IMR-90 (cell line): ENCODE measurements at regions not wholly inside any gene's neighbourhood (a gene's known extent, or its start where the extent isn't known, plus 50 kb on each side); places are given as distances from the start of the nearest gene placed in this dataset.

Experiments used
- ATAC-seq: fragments of 200-7000 bp; cut with Tn5 transposase; 2 replicates; pipeline ENCODE4 v1.9.1; 2020; ENCODE audit warnings: low read depth, mild to moderate bottlenecking, moderate library complexity
- BruUV-seq: library from RNA; stranded (reverse); fragments of 400-500 nt; replicated peaks from 2 replicates; lab custom pipeline; 2021; lab: Mats Ljungman, UMichigan
- CTCF ChIA-PET: fragments of 300-600 bp; formaldehyde crosslinking; extraction: SDS; loops from one replicate; lab custom pipeline; 2021; ENCODE audit warnings: antibody characterized with exemption; lab: Yijun Ruan, JAX
- POLR2A ChIA-PET: fragments of 300-600 bp; sonication (Branson Sonifier 250); formaldehyde crosslinking; loops from one replicate; lab custom pipeline; 2022; ENCODE audit warnings: antibody characterized with exemption; ENCODE audit not compliant: unreplicated experiment; lab: Charles Lee
- DNase-seq: peaks from one replicate; pipeline ENCODE4 v3.0.0; 2013
- H2AFZ ChIP-seq: replicated peaks from 2 replicates; pipeline ENCODE3; 2013; ENCODE audit warnings: low read length, mild to moderate bottlenecking; ENCODE audit not compliant: poor library complexity
- H2AK5ac ChIP-seq: 2 replicates; pipeline ENCODE4 v1.6.1; 2013; ENCODE audit warnings: low read depth, low read length, inconsistent platforms
- H2AK9ac ChIP-seq: replicated peaks from 2 replicates; pipeline ENCODE3; 2013; ENCODE audit warnings: mild to moderate bottlenecking, low read depth, low read length, moderate library complexity; ENCODE audit not compliant: poor library complexity
- H2BK120ac ChIP-seq: 2 replicates; pipeline ENCODE4 v1.6.1; 2013; ENCODE audit warnings: low read depth, low read length, inconsistent platforms
- H2BK15ac ChIP-seq: 3 replicates; pipeline ENCODE4 v1.6.1; 2013; ENCODE audit warnings: low read depth, low read length, inconsistent platforms
- H2BK20ac ChIP-seq: 2 replicates; pipeline ENCODE4 v1.6.1; 2013; ENCODE audit warnings: low read depth, mild to moderate bottlenecking, inconsistent platforms, low read length, moderate library complexity
- H2BK5ac ChIP-seq: 2 replicates; pipeline ENCODE4 v1.6.1; 2013; ENCODE audit warnings: mild to moderate bottlenecking, low read depth, low read length, inconsistent platforms; ENCODE audit not compliant: poor library complexity, severe bottlenecking
- H3K14ac ChIP-seq: replicated peaks from 2 replicates; pipeline ENCODE4 v1.6.1; 2013; ENCODE audit warnings: low read depth, low read length, inconsistent platforms
- H3K18ac ChIP-seq: 2 replicates; pipeline ENCODE4 v1.6.1; 2013; ENCODE audit warnings: low read depth, low read length, control low read depth
- H3K23ac ChIP-seq: 2 replicates; pipeline ENCODE4 v1.6.1; 2013; ENCODE audit warnings: low read depth, low read length, inconsistent platforms
- H3K27ac ChIP-seq: 2 replicates; pipeline ENCODE4 v1.5.1; 2013; ENCODE audit warnings: mild to moderate bottlenecking, control low read depth, low read length; ENCODE audit not compliant: insufficient read depth
- H3K27me3 ChIP-seq: 2 replicates; pipeline ENCODE4 v1.6.1; 2013; ENCODE audit warnings: low read length; ENCODE audit not compliant: control insufficient read depth, insufficient read depth
- H3K36me3 ChIP-seq: 2 replicates; pipeline ENCODE4 v1.6.1; 2013; ENCODE audit warnings: low read length, mixed read lengths; ENCODE audit not compliant: control insufficient read depth, insufficient read depth
- H3K4ac ChIP-seq: 2 replicates; pipeline ENCODE4 v1.6.1; 2013; ENCODE audit warnings: low read depth, low read length, inconsistent platforms
- H3K4me1 ChIP-seq: 2 replicates; pipeline ENCODE4 v1.6.1; 2013; ENCODE audit warnings: low read length, mixed read lengths; ENCODE audit not compliant: control insufficient read depth, insufficient read depth
- H3K4me2 ChIP-seq: 2 replicates; pipeline ENCODE4 v1.6.1; 2013; ENCODE audit warnings: low read depth, mild to moderate bottlenecking, control low read depth, low read length, moderate library complexity
- H3K4me3 ChIP-seq: 2 replicates; pipeline ENCODE4 v1.5.1; 2013; ENCODE audit warnings: low read depth, mild to moderate bottlenecking, control low read depth, low read length, moderate library complexity; ENCODE audit not compliant: insufficient read depth
- H3K56ac ChIP-seq: 2 replicates; pipeline ENCODE4 v1.6.1; 2013; ENCODE audit warnings: low read length, inconsistent platforms; ENCODE audit not compliant: insufficient read depth; ENCODE audit errors: extremely low read depth
- H3K79me1 ChIP-seq, 2 experiments: 2 replicates each; pipeline ENCODE4 v1.6.1; 2013; ENCODE audit warnings: low read length in 2 of 2, inconsistent platforms in 1 of 2, low read depth in 1 of 2
- H3K9ac ChIP-seq: 2 replicates; pipeline ENCODE4 v1.6.1; 2013; ENCODE audit warnings: low read depth, low read length, control low read depth
- H3K9me1 ChIP-seq: 2 replicates; pipeline ENCODE4 v1.6.1; 2013; ENCODE audit warnings: low read length, inconsistent platforms; ENCODE audit not compliant: insufficient read depth
- H3K9me3 ChIP-seq: 2 replicates; pipeline ENCODE4 v1.6.1; 2013; ENCODE audit warnings: low read length; ENCODE audit not compliant: control insufficient read depth, insufficient read depth
- H4K20me1 ChIP-seq: 2 replicates; pipeline ENCODE4 v1.6.1; 2013; ENCODE audit warnings: low read length, inconsistent platforms; ENCODE audit not compliant: insufficient read depth
- H4K5ac ChIP-seq: 2 replicates; pipeline ENCODE4 v1.6.1; 2013; ENCODE audit warnings: mild to moderate bottlenecking, low read depth, low read length, control low read depth
- H4K8ac ChIP-seq, 2 experiments: 2 replicates each; pipeline ENCODE4 v1.6.1; 2013; ENCODE audit warnings: low read depth in 2 of 2, low read length in 2 of 2, control low read depth in 1 of 2, inconsistent platforms in 1 of 2
- H4K91ac ChIP-seq: 2 replicates; pipeline ENCODE4 v1.6.1; 2013; ENCODE audit warnings: low read depth, low read length, inconsistent platforms; ENCODE audit not compliant: insufficient read depth
- BHLHE40 ChIP-seq: fragments of 150-350 bp; IDR thresholded peaks from 2 replicates; pipeline ENCODE4 v1.6.1; 2016; ENCODE audit warnings: mild to moderate bottlenecking, low read depth, low read length
- CEBPB ChIP-seq: IDR thresholded peaks from 2 replicates; pipeline ENCODE4 v1.6.1; 2012; ENCODE audit warnings: low read depth, low read length, improper control_type of control experiment
- CHD1 ChIP-seq: IDR thresholded peaks from 2 replicates; pipeline ENCODE4 v1.6.1; 2012; ENCODE audit warnings: low read depth, low read length, improper control_type of control experiment
- CTCF ChIP-seq: conservative IDR thresholded peaks from 2 replicates; pipeline ENCODE4 v1.5.1; 2012; ENCODE audit warnings: mild to moderate bottlenecking, low read depth, low read length, improper control_type of control experiment
- ELK1 ChIP-seq: fragments of 150-350 bp; IDR thresholded peaks from 2 replicates; pipeline ENCODE4 v1.6.1; 2016; ENCODE audit warnings: low read depth, mild to moderate bottlenecking, low read length, moderate library complexity, borderline replicate concordance
- FOS ChIP-seq: fragments of 150-350 bp; IDR thresholded peaks from 2 replicates; pipeline ENCODE4 v1.6.1; 2016; ENCODE audit warnings: low read depth, low read length
- MAFK ChIP-seq: IDR thresholded peaks from 2 replicates; pipeline ENCODE4 v1.6.1; 2012; ENCODE audit warnings: low read depth, low read length, improper control_type of control experiment
- MAZ ChIP-seq: IDR thresholded peaks from 2 replicates; pipeline ENCODE4 v1.6.1; 2012; ENCODE audit warnings: low read depth, mild to moderate bottlenecking, low read length, improper control_type of control experiment, moderate library complexity, borderline replicate concordance
- MXI1 ChIP-seq: IDR thresholded peaks from 2 replicates; pipeline ENCODE4 v1.6.1; 2012; ENCODE audit warnings: low read depth, mild to moderate bottlenecking, low read length, moderate library complexity, borderline replicate concordance
- NFE2L2 ChIP-seq: fragments of 150-350 bp; IDR thresholded peaks from 2 replicates; pipeline ENCODE4 v1.6.1; 2016; ENCODE audit warnings: low read depth, mild to moderate bottlenecking, low read length
- POLR2A ChIP-seq: IDR thresholded peaks from 2 replicates; pipeline ENCODE4 v1.6.1; 2012; ENCODE audit warnings: mild to moderate bottlenecking, low read depth, low read length
- RAD21 ChIP-seq: IDR thresholded peaks from 2 replicates; pipeline ENCODE4 v1.6.1; 2012; ENCODE audit warnings: low read length, improper control_type of control experiment
- RCOR1 ChIP-seq: IDR thresholded peaks from 2 replicates; pipeline ENCODE4 v1.6.1; 2012; ENCODE audit warnings: mild to moderate bottlenecking, low read length, improper control_type of control experiment; ENCODE audit not compliant: insufficient replicate concordance
- RFX5 ChIP-seq: IDR thresholded peaks from 2 replicates; pipeline ENCODE4 v1.8.0; 2012; ENCODE audit warnings: low read depth, mild to moderate bottlenecking, low read length, moderate library complexity
- SMC3 ChIP-seq: fragments of 150-350 bp; IDR thresholded peaks from 2 replicates; pipeline ENCODE4 v1.6.1; 2016; ENCODE audit warnings: low read depth, mild to moderate bottlenecking, antibody characterized with exemption, low read length, moderate library complexity
- USF2 ChIP-seq: fragments of 150-350 bp; IDR thresholded peaks from 2 replicates; pipeline ENCODE4 v1.6.1; 2017; ENCODE audit warnings: mild to moderate bottlenecking, antibody characterized with exemption, low read length, low read depth
- WGBS, 2 experiments: methylation state at CpG; one replicate each; pipeline versions ENCODE4 v1.1.5 to v1.1.7; 2013; ENCODE audit warnings: missing lambda C conversion rate in 2 of 2; ENCODE audit not compliant: insufficient read length in 1 of 2; ENCODE audit errors: extremely low coverage in 2 of 2; 5-methylcytosine and 5-hydroxymethylcytosine counted together
- dilution Hi-C: fragments of 300-500 bp; cut with HindIII; formaldehyde crosslinking; loops from one replicate; pipeline ENCODE4 v1.14.3; 2018; ENCODE audit warnings: low sequenced_read_pairs; ENCODE audit not compliant: unreplicated experiment
- in situ Hi-C: fragments of 300-500 bp; cut with MboI; formaldehyde crosslinking; loops from 3 replicates; pipeline ENCODE4 v1.14.3; 2019; ENCODE audit warnings: low sequenced_read_pairs, inconsistent platforms, mixed read lengths
- intact Hi-C: fragments of 100-400 bp; cut with micrococcal nuclease; formaldehyde crosslinking; loops from 2 replicates; pipeline ENCODE4 v1.10.0; 2022

GRCh38 chr7:19973581-19973980 lies 200.2 kb upstream of the TMEM196 start:
- Histone ChIP-seq H4K5ac (no peak overlapping the region), H3K18ac (no peak overlapping the region), H2BK120ac (no peak overlapping the region), H3K9ac (no peak overlapping the region), H3K9me3 (no peaks in the 10 kb centered on the region), H3K14ac (no peak overlapping the region), H3K79me1 (no peaks in the 10 kb centered on the region), H2BK20ac (no peak overlapping the region), H2AK9ac (no peak overlapping the region), H3K23ac (no peak overlapping the region), H3K56ac (no peak overlapping the region), H3K27ac (no peak overlapping the region), H4K91ac (no peak overlapping the region), H2AFZ (no peak overlapping the region), H4K8ac (no peak overlapping the region), H3K4me1 (no peaks in the 10 kb centered on the region), H3K9me1 (no peaks in the 10 kb centered on the region), H4K20me1 (no peaks in the 10 kb centered on the region), H3K4ac (no peak overlapping the region), H3K4me3 (no peak overlapping the region), H2BK15ac (no peak overlapping the region), H3K4me2 (no peak overlapping the region), H2AK5ac (no peak overlapping the region), H3K36me3 (no peaks in the 10 kb centered on the region), H3K27me3 (no peaks in the 10 kb centered on the region), H2BK5ac (no peak overlapping the region)
- BruUV-seq, result no TSS peak
- ChIA-PET POLR2A (no interaction called here), CTCF (interaction anchor here (0.9 kb wide), 1 partner anchor 46 kb away, joined by 3 read pairs; no protein-coding TSS in a partner anchor)
- intact Hi-C loops, result no loop called here
- no peak for ATAC-seq
- dilution Hi-C loops, result no loop called here
- in situ Hi-C loops, result no loop called here
- DNase-seq, result no peak
- WGBS, 2 experiments, result no CpG with 5 or more reads among the region's 2 CpGs
- TF ChIP-seq USF2 (no peak), MXI1 (no peak), POLR2A (no peak), MAZ (no peak), CEBPB (no peak), RAD21 (no peak), FOS (no peak), RCOR1 (no peak), MAFK (no peak), ELK1 (no peak), SMC3 (no peak), BHLHE40 (no peak), CHD1 (no peak), CTCF (no peak), NFE2L2 (no peak), RFX5 (no peak)
